ENCODE measurements at regions not wholly inside any gene's neighbourhood (a gene's known extent, or its start where the extent isn't known, plus 50 kb on each side); places are given as distances from the start of the nearest gene placed in this dataset.

DNA sequence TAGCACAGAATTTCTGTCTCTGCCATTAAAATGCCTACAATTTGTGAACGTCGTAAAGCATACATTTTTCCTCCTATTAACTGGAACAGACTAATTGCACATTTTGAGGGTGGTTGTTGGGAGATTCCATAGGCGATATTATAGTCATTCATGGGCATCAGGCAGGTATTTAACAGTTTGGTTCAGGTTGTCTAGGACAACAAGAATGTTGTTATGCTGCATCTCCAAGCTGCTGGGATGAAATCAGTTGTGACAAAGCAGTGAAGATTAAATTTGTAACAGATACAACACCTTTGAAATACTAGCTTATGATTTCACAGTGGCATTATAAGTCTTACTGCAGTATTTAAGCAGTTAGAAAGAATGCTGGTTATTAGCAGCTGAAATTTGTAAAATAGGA lies 339.7 kb upstream of the PITX2 start:
- DNase-seq (ENCODE audit: low read depth) = no peak

GRCh38 chr4:110963662-110964280 lies 340.9 kb upstream of the PITX2 start:
- DNase-seq (ENCODE audit: low read depth) = no peak

DNA sequence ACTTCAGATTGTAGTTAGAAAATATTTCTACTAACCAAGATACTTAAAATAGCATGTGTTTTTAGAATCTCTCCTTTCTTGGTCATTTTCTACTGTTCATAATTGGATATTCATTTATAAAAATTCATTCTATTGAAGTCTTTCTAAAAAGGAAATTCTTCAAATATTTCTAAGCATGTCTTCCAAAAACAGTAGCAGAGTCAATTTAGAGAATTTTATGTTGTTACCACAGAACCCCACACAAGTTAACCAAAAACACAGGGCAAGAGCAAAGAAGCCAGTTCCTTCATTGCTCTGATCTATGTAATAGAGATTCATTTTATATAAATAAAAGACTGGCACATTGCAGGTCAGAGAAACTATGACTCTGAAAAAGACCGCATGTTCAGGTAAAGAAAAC lies 345.1 kb upstream of the PITX2 start:
- no peak for DNase-seq (ENCODE audit: low read depth)

GRCh38 chr4:110970642-110971041 lies 347.8 kb upstream of the PITX2 start:
- peak; percentile 30 for DNase-seq (ENCODE audit: low read depth)

GRCh38 chr4:110975338-110975737 lies 352.5 kb upstream of the PITX2 start:
- no peak for DNase-seq (ENCODE audit: low read depth)

DNA sequence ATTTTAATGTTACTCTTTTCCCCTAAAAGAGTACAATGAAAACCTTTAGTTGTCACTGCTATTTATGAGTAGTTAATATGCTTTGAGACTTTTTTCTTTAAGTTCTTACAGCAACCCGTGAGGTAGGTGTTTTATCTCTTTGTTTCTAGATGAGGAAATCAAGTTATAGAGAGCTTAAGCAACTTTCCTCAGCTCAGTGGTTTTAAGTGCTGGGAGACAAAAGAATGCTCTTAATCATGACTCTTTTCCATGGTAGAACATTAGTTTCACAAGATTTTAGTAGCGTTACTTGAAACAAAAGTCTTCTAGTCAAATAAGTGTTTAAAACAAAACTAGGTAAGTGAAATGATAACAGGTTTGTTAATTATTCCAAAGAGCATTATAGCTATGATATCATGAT lies 354.7 kb upstream of the PITX2 start:
- DNase-seq (ENCODE audit: low read depth) = no peak

DNA sequence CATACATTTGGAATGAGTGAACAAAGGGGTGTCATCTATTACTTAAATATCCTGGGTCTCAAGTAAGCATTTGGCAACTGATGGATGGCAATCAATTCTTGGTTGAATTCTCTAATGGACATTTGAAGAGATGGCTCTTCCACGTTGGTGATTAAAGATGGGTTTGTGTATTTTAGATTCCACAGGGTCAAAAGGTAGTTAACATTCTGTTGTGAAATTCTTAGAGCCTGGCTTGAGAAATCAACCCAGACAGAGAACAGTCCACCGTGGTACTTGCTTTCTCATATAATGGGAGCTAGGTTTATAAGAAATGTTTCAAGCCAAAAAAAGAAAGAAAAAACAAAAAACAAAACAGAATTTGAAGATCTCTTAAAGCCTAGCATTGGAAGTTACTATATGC lies 355.9 kb upstream of the PITX2 start:
- no peak for DNase-seq (ENCODE audit: low read depth)

- peak; percentile 10 for DNase-seq (ENCODE audit: low read depth)
Measured at GRCh38 chr4:110982486-110982885, 359.6 kb upstream of the PITX2 start.

GRCh38 chr4:110988722-110989121 lies 365.8 kb upstream of the PITX2 start:
- no peak for DNase-seq (ENCODE audit: low read depth)

DNA sequence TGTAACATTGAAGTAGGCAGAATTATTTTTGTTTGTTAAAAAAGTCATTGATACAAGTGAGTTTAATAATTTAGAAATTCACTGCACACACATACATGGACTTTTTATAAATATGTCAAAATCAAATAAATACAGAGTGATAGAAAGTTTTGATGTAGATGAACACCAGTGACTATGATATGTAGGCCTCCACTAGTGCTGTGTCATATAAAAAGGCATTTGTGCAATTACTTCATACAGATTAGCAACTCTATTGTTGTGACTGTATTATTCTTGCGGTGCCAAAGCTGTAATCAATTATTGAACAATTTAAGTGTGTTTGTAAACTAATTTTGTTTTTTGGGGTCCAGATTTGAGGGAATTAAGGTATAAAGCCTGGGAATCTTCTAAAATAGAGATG lies 366.2 kb upstream of the PITX2 start:
- no peak for DNase-seq (ENCODE audit: low read depth)

DNA sequence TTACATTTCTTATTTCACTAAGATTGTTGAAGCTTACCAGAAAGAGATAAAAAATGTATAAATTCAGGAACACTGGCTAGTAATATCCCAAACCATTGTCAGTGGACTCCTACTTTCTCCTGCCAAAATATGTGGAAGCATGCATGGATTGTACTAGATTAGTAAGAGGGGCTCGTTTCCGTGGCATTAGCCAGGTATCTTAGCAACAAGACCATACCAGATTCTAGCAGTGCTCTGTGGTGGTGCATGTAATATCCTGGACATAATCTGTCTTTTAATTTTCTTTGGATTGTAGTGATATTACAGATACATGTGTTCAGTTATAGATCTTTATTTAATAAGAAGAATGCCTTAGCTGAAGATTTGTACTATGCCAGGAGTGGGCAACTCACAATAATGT lies 371.9 kb upstream of the PITX2 start:
- no peak for DNase-seq (ENCODE audit: low read depth)

GRCh38 chr4:110998320-110998719 lies 375.4 kb upstream of the PITX2 start:
- no peak for DNase-seq (ENCODE audit: low read depth)

DNA sequence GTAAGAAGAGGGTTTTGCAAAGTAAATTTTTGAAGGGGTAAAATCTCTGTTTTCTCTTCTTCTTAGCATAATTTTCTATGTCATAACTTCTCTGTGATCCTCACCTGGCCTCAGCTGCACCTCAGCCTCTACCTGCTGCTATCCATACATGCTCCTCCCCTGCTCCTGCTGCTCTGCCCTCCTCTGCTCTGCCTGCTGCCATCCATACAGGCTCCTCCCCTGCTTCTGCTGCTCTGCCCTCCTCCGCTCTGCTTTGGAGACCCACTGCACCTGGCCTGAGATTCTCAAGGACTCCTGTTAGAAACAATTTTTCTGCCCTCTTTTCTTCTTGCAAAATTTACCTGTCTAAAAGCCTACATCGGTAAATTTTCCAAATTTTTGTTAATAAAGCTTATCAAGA lies 388.6 kb upstream of the PITX2 start:
- DNase-seq (ENCODE audit: low read depth) = no peak

DNA sequence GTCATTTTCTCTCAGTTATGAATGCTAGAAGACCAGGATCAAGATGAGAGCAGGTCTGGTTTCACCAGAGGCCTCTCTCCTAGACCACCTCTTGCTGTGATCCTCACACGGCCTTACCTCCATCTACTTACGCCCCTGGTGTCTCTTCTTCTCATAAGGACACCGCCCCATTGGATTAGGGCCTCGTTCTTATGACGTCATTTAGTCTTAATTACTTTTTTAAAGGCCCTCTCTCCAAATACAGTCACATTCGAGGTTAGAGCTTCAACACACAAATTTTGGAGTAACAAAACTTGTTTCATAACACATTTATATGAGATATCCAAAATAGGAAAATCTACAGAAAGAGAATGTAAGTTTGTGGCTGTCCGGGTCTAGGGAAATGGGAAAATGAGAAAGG lies 391.0 kb upstream of the PITX2 start:
- no peak for DNase-seq (ENCODE audit: low read depth)

- no peak for DNase-seq (ENCODE audit: low read depth)
Measured at GRCh38 chr4:111014537-111014936, 391.7 kb upstream of the PITX2 start.

DNA sequence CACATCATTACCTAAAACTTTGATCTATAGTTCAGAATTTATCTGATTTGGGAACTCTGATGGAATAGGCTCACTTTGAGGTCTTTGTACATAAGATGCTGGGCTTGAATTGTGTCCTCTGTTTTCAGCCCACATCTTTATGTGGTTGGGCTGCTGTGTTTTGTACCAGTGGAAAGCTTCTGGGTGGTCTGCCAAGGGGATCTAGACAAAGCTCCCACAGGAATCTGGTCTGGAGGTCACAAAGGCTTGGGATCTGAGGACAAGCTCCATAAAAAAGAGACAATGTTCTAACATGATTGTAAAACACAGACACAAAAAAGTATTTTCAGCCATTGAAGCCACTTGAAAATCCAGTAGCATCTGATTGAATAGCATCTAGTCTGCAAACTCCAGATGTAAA lies 393.5 kb upstream of the PITX2 start:
- DNase-seq (ENCODE audit: low read depth) = no peak

- DNase-seq (ENCODE audit: low read depth) = no peak
Measured at GRCh38 chr4:111018216-111018615, 395.3 kb upstream of the PITX2 start.

DNA sequence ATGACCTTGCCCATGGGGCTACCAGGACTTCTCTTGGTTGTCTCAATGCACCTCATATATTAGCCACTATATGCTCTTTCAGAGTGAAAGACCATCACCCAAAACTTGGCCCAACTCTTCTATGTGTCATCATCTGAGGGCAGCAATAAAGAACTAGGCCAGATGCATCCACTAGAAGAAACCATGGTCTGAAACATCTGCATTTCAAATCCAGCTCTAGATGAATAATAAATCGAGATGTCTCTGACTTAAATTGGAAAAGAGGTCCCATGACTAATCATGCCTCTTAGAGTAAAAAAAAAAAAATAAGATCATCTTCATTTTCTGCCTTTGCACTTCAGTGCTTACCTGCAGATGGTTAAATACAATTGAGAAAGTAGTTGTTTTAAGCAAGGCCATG lies 397.6 kb upstream of the PITX2 start:
- no peak for DNase-seq (ENCODE audit: low read depth)

GRCh38 chr4:111020961-111021360 lies 398.1 kb upstream of the PITX2 start:
- DNase-seq (ENCODE audit: low read depth) = no peak

- no peak for DNase-seq (ENCODE audit: low read depth)
Measured at GRCh38 chr4:111022758-111023157, 399.9 kb upstream of the PITX2 start.

DNA sequence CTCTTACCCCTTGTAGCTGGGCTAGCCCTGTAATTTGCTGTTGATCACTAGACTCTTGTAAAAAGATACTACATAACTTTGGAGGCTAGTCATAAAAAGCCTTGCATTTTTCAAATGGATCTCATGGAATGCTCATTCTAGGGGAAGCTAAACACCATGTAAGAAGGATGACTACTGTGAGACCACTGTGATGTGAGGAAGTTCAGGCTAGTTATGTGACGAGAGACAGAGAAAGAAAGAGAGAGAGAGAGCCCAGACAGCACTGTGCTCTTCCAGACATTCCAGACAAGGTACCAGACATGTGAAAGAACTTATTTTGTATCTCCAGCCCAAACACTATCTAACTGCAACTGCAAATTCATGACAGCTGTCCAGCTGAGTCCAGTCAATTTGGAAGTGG lies 404.6 kb upstream of the PITX2 start:
- peak; percentile 83 for DNase-seq (ENCODE audit: low read depth)

- no peak for DNase-seq (ENCODE audit: low read depth)
Measured at GRCh38 chr4:111028795-111029194, 405.9 kb upstream of the PITX2 start.

- DNase-seq (ENCODE audit: low read depth) = no peak
Measured at GRCh38 chr4:111031001-111031579, 408.2 kb upstream of the PITX2 start.

DNA sequence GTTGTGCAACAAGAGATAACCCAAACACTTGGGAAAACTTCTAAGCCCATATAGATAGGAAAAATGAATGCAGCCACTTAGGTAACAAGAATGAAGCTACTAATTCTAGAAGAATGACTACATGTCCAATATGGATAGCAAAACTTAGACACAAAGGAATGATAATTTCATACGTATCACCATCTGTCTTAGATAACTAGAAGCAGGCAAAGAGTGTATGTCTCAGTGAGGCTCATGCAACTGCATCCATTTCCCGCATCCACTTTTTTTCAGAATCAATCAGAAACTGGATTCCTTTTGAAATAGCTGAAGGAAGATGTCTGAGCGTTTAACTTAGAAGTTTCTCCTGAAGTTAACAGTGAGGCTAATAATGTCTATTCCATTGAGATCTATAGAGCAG lies 408.7 kb upstream of the PITX2 start:
- DNase-seq (ENCODE audit: low read depth) = no peak

All from non-pigmented ciliary epithelial cell (primary cell).